Skeletal muscle tissue (tissue), 3 donors: ENCODE measurements at regions not wholly inside any gene's neighbourhood (a gene's known extent, or its start where the extent isn't known, plus 50 kb on each side); places are given as distances from the start of the nearest gene placed in this dataset.

Experiments used
- H3K27ac ChIP-seq: one replicate; pipeline ENCODE4 v1.7.0; 2013; ENCODE audit warnings: mild to moderate bottlenecking, low read depth, low read length, inconsistent platforms
- H3K27me3 ChIP-seq, 3 donors: one replicate each; pipeline ENCODE4 v1.7.0; 2013; ENCODE audit warnings: low read length in 3 of 3; ENCODE audit not compliant: control insufficient read depth in 3 of 3, insufficient read depth in 3 of 3
- H3K36me3 ChIP-seq, 3 donors: one replicate each; pipeline ENCODE4 v1.7.0; 2013; ENCODE audit warnings: low read length in 3 of 3; ENCODE audit not compliant: control insufficient read depth in 3 of 3, insufficient read depth in 3 of 3
- H3K4me1 ChIP-seq, 3 donors: one replicate each; pipeline ENCODE4 v1.7.0; 2013; ENCODE audit warnings: low read length in 3 of 3, mild to moderate bottlenecking in 3 of 3; ENCODE audit not compliant: control insufficient read depth in 3 of 3, insufficient read depth in 3 of 3
- H3K4me3 ChIP-seq, 3 donors: one replicate each; pipeline ENCODE4 v1.7.0; 2013; ENCODE audit warnings: low read length in 3 of 3
- H3K9ac ChIP-seq, 3 donors: one replicate each; pipeline ENCODE4 v1.7.0; 2013; ENCODE audit warnings: low read length in 3 of 3, mild to moderate bottlenecking in 3 of 3, moderate library complexity in 2 of 3, low read depth in 1 of 3
- H3K9me3 ChIP-seq, 3 donors: one replicate each; pipeline ENCODE4 v1.7.0; 2013; ENCODE audit warnings: low read length in 3 of 3; ENCODE audit not compliant: control insufficient read depth in 3 of 3
- donor health status: Osteomylitis.

- H3K9ac ChIP-seq, result no peak overlapping the region
- H3K4me1 ChIP-seq, result no peaks in the 10 kb centered on the region
- no peaks in the 10 kb centered on the region for H3K36me3 ChIP-seq
- H3K27me3 ChIP-seq, result no peaks in the 10 kb centered on the region
- no peak overlapping the region for H3K27ac ChIP-seq
- H3K4me3 ChIP-seq, result no peak overlapping the region
- H3K9me3 ChIP-seq, result no peaks in the 10 kb centered on the region
These were observed 73.9 kb downstream of the WNT5A start for GRCh38 chr3:55413236-55413635.

DNA sequence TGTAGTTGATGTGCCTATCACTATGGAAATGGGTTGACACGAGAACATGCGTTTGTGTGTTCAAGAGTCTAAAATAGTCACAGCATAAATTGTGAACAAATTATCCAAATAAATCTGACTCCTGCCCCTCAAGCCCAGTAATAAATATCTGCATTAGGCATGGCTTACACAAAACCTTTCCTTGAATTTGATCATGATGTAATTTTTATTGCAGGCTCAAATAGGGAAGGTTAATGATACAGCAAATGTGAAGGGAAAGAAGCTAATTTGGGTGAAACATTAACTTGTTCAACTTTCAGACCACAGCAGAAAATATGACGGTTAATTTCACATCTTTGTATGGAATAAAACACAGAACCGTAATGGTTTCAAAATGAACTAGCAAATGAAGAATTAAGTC lies 74.6 kb downstream of the WNT5A start:
- no peak overlapping the region for H3K27ac ChIP-seq
- no peak overlapping the region for H3K4me3 ChIP-seq
- no peaks in the 10 kb centered on the region for H3K36me3 ChIP-seq
- no peak overlapping the region for H3K9ac ChIP-seq
- no peaks in the 10 kb centered on the region for H3K27me3 ChIP-seq
- no peaks in the 10 kb centered on the region for H3K4me1 ChIP-seq
- no peaks in the 10 kb centered on the region for H3K9me3 ChIP-seq

DNA sequence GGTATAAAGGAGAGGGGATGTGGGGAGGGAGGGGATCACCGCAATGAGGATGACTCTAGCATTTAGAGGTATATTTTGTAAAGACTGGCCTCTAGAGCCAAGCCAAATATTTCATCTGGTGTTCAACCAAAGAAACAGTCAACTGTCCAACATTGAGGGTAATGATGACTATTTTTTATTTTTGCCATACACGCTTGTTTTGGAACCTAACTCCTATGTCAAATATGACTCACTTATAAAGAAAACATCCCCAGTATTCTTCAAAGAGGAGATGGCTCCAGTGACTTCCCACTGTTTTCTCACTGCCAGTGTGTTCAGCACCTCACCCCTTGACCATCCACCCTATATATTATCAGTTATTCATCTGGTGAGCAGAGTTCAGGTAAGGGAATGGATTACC lies 77.3 kb downstream of the WNT5A start:
- no peak overlapping the region for H3K4me3 ChIP-seq
- H3K27ac ChIP-seq, result no peak overlapping the region
- no peaks in the 10 kb centered on the region for H3K27me3 ChIP-seq
- no peak overlapping the region for H3K9ac ChIP-seq
- no peaks in the 10 kb centered on the region for H3K36me3 ChIP-seq
- H3K9me3 ChIP-seq, result peaks cover 2 to 3% (median 3%) of the 10 kb centered on the region in 3 donors
- H3K4me1 ChIP-seq, result no peaks in the 10 kb centered on the region

DNA sequence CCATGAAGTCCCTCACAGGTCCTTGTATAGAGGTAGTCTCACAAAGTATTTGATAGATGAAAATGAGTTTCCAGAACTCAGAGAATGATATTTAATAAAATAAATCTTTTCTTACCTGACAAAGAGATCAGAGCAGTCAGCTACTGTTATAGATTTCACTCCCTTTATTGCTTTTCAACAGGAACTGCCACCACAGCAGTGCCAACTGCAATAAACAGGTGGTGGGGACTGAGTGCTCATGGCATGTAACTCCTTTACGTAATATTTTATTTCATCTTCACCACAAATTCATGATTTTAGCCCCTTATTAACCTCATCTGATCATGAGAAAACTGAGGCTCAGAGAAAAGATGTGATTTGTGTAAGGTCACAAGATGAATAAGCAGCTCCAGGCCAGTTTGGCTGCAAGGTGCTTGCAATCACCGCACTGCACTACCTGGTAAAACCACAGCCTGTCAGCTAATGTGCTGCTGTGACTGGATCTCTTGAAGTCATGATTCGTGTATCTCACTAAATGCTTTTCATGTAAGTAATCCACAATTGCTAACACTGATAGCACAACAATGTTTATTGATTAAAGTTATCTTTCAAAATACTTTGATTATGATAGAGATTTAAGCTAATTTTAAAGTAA lies 78.8 kb downstream of the WNT5A start:
- no peaks in the 10 kb centered on the region for H3K36me3 ChIP-seq
- H3K4me3 ChIP-seq, result no peak overlapping the region
- no peak overlapping the region for H3K27ac ChIP-seq
- H3K9ac ChIP-seq, result no peak overlapping the region
- no peaks in the 10 kb centered on the region for H3K4me1 ChIP-seq
- H3K9me3 ChIP-seq, result peaks cover 2 to 3% (median 3%) of the 10 kb centered on the region in 3 donors
- no peaks in the 10 kb centered on the region for H3K27me3 ChIP-seq

- Histone ChIP-seq H3K27ac (no peak overlapping the region), H3K4me1 (no peaks in the 10 kb centered on the region), H3K36me3 (no peaks in the 10 kb centered on the region), H3K27me3 (no peaks in the 10 kb centered on the region), H3K9ac (no peak overlapping the region), H3K4me3 (no peak overlapping the region), H3K9me3 (peaks cover 2 to 3% (median 3%) of the 10 kb centered on the region in 3 donors)
These were observed 79.7 kb downstream of the WNT5A start for GRCh38 chr3:55407426-55407820.

DNA sequence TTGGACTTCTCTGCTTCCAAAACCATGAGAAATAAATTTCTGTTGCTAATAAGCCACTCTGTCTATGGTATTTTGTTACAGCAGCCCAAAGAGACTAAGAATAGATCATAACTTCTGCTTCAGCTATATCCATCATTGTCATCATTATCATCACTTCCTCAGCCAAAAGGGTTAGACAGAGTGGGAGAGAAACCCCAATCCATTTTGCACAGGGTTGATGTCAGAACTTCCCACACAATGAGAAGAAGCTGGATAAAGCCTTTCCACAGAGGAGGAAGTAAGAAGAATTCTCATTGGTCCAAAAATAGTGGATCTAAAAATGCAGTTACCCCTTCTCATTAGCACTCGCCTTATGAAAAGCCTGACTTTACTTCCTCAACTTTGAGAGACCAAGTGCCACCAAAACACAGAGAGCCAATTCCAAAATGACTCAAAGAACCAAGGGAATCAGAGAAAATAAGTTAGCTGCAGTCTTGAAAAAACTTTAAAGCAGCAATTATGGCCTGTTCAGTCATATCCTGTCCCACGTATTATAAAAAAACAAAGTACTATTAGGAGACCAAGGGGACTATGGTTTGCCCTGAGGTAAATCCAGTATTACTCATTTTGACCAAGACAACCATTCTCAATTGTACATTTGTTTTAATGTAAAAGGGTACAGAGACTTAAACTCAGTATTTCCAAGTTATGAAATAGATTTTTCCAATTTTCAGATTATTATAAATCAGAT lies 80.2 kb downstream of the WNT5A start:
- Histone ChIP-seq H3K36me3 (no peaks in the 10 kb centered on the region), H3K9me3 (peaks cover 2 to 3% (median 3%) of the 10 kb centered on the region in 3 donors), H3K4me3 (no peak overlapping the region), H3K27ac (no peak overlapping the region), H3K9ac (no peak overlapping the region), H3K27me3 (no peaks in the 10 kb centered on the region), H3K4me1 (no peaks in the 10 kb centered on the region)

GRCh38 chr3:55405436-55405835 lies 81.7 kb downstream of the WNT5A start:
- Histone ChIP-seq H3K27me3 (no peaks in the 10 kb centered on the region), H3K4me3 (no peak overlapping the region), H3K36me3 (no peaks in the 10 kb centered on the region), H3K4me1 (no peaks in the 10 kb centered on the region), H3K9ac (no peak overlapping the region), H3K27ac (no peak overlapping the region), H3K9me3 (peaks cover 2 to 3% (median 3%) of the 10 kb centered on the region in 3 donors)

- no peak overlapping the region for H3K27ac ChIP-seq
- no peaks in the 10 kb centered on the region for H3K27me3 ChIP-seq
- H3K4me1 ChIP-seq, result no peaks in the 10 kb centered on the region
- no peak overlapping the region for H3K9ac ChIP-seq
- peaks cover 2 to 3% (median 3%) of the 10 kb centered on the region in 3 donors for H3K9me3 ChIP-seq
- H3K4me3 ChIP-seq, result no peak overlapping the region
- H3K36me3 ChIP-seq, result no peaks in the 10 kb centered on the region
These were observed 84.1 kb downstream of the WNT5A start for GRCh38 chr3:55402886-55403609.

- Histone ChIP-seq H3K27me3 (peaks cover 0 to 2% (median 0%) of the 10 kb centered on the region in 3 donors), H3K9ac (no peak overlapping the region)
These were observed 106.5 kb downstream of the WNT5A start for GRCh38 chr3:55380561-55380960.

GRCh38 chr3:55376753-55377347 lies 110.3 kb downstream of the WNT5A start:
- Histone ChIP-seq H3K27ac (no peak overlapping the region), H3K4me3 (no peak overlapping the region), H3K4me1 (no peaks in the 10 kb centered on the region), H3K27me3 (peaks cover 0 to 4% (median 3%) of the 10 kb centered on the region in 3 donors), H3K36me3 (no peaks in the 10 kb centered on the region), H3K9me3 (no peaks in the 10 kb centered on the region), H3K9ac (no peak overlapping the region)

More at GRCh38 chr3:55380561-55380960, 106.5 kb downstream of the WNT5A start:
- H3K9me3 ChIP-seq, result no peaks in the 10 kb centered on the region
- no peak overlapping the region for H3K27ac ChIP-seq
- no peak overlapping the region for H3K4me3 ChIP-seq
- no peaks in the 10 kb centered on the region for H3K36me3 ChIP-seq
- no peaks in the 10 kb centered on the region for H3K4me1 ChIP-seq
